HG02798 (cell line): ENCODE measurements at regions not wholly inside any gene's neighbourhood (a gene's known extent, or its start where the extent isn't known, plus 50 kb on each side); places are given as distances from the start of the nearest gene placed in this dataset.
"Not testable (repeated sequence)": the region's sequence is repeated elsewhere in the genome, so short reads cannot be mapped to it uniquely, and the experiment has no call there.

Source experiments
- ATAC-seq: cut with Tn5 transposase; IDR thresholded peaks from one replicate; pipeline ENCODE4 v1.9.1; 2021; ENCODE audit warnings: mild to moderate bottlenecking; ENCODE audit not compliant: unreplicated experiment, poor library complexity

- ATAC-seq: no peak
These were observed 76.1 kb upstream of the PHACTR1 start for GRCh38 chr6:12640438-12640837.

- not testable (repeated sequence) for ATAC-seq
These were observed 74.8 kb upstream of the PHACTR1 start for GRCh38 chr6:12641785-12642184.

- no peak for ATAC-seq
These were observed 70.6 kb upstream of the PHACTR1 start for GRCh38 chr6:12645941-12646340.

DNA sequence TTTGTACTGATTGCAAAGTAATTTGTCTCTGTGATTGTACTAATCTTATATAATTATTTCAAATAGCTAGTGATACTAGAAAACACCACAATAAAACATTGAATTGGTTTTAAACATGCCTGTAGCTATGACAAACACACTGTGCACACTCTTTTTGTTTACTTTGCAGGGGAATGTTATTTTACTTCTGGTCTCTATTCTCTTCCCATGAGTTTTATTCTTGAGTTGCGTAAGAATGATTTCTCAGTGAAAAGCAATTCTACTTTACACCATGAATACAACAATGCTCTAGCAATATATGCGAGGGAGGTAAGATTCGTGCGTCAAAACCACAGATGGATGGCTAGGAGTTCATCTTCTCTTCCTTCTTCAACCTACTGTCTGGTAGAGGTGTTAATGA lies 68.4 kb upstream of the PHACTR1 start:
- ATAC-seq: no peak

GRCh38 chr6:12649325-12649724 lies 67.2 kb upstream of the PHACTR1 start:
- no peak for ATAC-seq

DNA sequence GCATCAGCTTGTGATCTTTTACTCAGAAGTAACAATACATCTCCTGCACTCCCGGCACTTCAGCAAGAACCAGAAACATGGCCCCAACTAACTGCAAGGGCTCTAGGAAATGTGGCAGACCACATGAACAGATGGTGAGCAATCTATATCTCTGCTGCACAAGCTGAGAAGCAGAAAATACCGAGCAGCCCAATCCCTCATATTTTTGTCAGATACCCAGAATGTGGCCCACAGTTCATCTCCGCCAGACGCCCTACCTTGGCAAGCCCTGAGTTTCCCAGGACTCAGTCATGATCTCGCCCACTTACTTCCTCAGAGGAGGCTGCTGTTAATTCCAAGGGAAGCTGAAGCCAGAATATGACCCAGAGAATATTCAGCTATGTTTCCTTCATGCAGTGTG lies 63.1 kb upstream of the PHACTR1 start:
- no peak for ATAC-seq

- no peak for ATAC-seq
These were observed 62.5 kb upstream of the PHACTR1 start for GRCh38 chr6:12654107-12654506.

DNA sequence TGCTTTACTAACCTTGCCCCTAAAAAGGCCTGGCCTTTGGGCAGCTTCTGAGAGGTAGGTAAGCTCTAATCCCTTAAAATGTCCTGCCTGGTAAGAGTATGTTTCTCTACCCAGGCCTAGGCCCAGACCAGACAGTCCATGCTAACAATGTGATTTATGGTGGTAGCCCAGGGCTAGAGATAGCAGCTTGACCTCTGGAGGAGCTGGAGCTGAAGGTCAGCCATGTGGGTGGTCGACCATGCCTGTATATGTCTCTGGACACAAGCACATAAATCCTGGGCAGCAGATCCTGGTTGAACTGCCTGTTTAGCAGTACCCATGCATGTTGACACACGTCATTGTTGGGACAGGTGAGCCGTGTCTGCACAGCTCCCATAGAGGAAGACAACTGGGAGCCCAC lies 62.1 kb upstream of the PHACTR1 start:
- no peak for ATAC-seq

- ATAC-seq: no peak
These were observed 59.7 kb upstream of the PHACTR1 start for GRCh38 chr6:12656906-12657305.

DNA sequence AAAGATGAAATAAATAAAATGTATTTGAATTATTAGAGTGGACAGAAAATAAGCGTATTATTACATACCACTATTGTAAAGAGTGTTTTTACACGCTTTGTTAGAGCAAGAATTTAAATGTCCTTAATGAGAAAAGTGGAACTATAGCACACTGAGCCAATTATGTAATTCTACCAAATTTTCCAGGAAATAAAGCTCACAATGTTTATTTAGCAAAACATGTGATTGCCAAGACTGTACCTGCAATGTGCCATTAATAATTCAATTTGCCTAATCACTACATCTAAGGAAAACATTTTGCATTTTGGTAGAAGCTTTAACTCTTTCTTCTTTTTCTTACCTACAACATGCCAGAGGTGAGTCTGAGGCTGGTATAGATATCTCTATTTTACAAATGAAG lies 58.7 kb upstream of the PHACTR1 start:
- ATAC-seq: no peak

DNA sequence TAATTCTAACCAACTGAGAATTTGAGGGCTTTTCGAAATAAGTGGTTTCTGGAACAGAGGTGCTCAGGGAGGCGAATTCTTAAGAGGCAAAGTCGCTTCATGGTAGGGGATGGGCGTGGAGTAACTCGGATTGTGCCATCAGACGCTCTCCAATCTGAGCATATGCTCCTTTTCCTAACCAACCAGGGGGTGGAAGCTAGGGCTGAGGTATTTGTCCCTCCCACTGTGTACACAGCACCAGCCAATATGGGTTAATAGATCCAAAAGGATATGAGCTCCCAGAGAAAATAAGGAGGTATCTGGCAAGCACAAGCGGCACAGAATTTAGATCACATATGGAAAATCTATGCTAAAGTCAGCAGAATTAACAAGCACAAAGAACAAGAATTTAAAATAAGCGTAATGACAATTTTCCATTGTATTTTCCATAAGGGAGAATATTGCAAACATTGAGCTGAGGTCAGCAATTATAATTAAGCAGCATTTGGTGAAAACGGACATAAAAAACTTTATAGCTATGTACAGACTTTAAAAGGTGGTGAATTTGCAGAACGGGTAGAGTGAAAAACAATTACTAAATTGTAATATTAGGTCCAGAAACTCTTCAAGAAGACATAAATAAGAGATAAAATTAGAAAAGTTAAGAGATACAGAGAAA lies 55.0 kb upstream of the PHACTR1 start:
- no peak for ATAC-seq
